22Rv1 (cell line): ENCODE measurements at regions not wholly inside any gene's neighbourhood (a gene's known extent, or its start where the extent isn't known, plus 50 kb on each side); places are given as distances from the start of the nearest gene placed in this dataset.

Experiments used
- H3K27ac ChIP-seq: fragments of 450-650 bp; 2 replicates; pipeline ENCODE4 v1.5.1; 2017
- CTCF ChIP-seq: fragments of 450-650 bp; IDR thresholded peaks from 2 replicates; pipeline ENCODE4 v1.5.1; 2017; ENCODE audit warnings: mild to moderate bottlenecking
- ZFX ChIP-seq: fragments of 450-650 bp; IDR thresholded peaks from 2 replicates; pipeline ENCODE4 v1.6.1; 2017; ENCODE audit warnings: antibody characterized with exemption, borderline replicate concordance

GRCh38 chr5:97541864-97542263, 358.8 kb upstream of the RIOK2 start:
- TF ChIP-seq ZFX = no peak
- TF ChIP-seq CTCF = no peak
- H3K27ac ChIP-seq = no peak overlapping the region

- TF ChIP-seq CTCF = no peak
- H3K27ac ChIP-seq = no peak overlapping the region
These were observed 359.4 kb upstream of the RIOK2 start for GRCh38 chr5:97542469-97542868.

- TF ChIP-seq CTCF = no peak
- no peak for TF ChIP-seq ZFX
- no peak overlapping the region for H3K27ac ChIP-seq
These were observed 360.1 kb upstream of the RIOK2 start for GRCh38 chr5:97543166-97543565.

- TF ChIP-seq CTCF (no peak), ZFX (no peak)
These were observed 361.2 kb upstream of the RIOK2 start for GRCh38 chr5:97544240-97544639.

GRCh38 chr5:97544678-97545077, 361.6 kb upstream of the RIOK2 start:
- no peak overlapping the region for H3K27ac ChIP-seq
- TF ChIP-seq ZFX = no peak
- TF ChIP-seq CTCF = no peak

More at GRCh38 chr5:97544240-97544639, 361.2 kb upstream of the RIOK2 start:
- H3K27ac ChIP-seq = no peak overlapping the region

GRCh38 chr5:97545446-97545845, 362.4 kb upstream of the RIOK2 start:
- H3K27ac ChIP-seq = no peak overlapping the region
- TF ChIP-seq CTCF = no peak
- TF ChIP-seq ZFX = no peak

- TF ChIP-seq CTCF = no peak
- TF ChIP-seq ZFX = no peak
- no peak overlapping the region for H3K27ac ChIP-seq
These were observed 363.0 kb upstream of the RIOK2 start for GRCh38 chr5:97545886-97546535.
